H54 (cell line): ENCODE measurements at regions not wholly inside any gene's neighbourhood (a gene's known extent, or its start where the extent isn't known, plus 50 kb on each side); places are given as distances from the start of the nearest gene placed in this dataset.
A peak's percentile ranks its signal among the peaks of the same experiment; 100 is the strongest.

Experiments used
- DNase-seq: peaks from one replicate; pipeline ENCODE4 v3.0.0; 2011; ENCODE audit warnings: low spot score, mixed read lengths; ENCODE audit not compliant: insufficient read length
- FAIRE-seq: peaks from 3 replicates; lab custom pipeline; 2011; peaks lifted over from hg19 to GRCh38; lab: Jason Lieb, UNC
- POLR2A ChIP-seq: IDR thresholded peaks from 2 replicates; pipeline ENCODE4 v1.6.1; 2011; ENCODE audit warnings: low read depth, mild to moderate bottlenecking, low read length

DNA sequence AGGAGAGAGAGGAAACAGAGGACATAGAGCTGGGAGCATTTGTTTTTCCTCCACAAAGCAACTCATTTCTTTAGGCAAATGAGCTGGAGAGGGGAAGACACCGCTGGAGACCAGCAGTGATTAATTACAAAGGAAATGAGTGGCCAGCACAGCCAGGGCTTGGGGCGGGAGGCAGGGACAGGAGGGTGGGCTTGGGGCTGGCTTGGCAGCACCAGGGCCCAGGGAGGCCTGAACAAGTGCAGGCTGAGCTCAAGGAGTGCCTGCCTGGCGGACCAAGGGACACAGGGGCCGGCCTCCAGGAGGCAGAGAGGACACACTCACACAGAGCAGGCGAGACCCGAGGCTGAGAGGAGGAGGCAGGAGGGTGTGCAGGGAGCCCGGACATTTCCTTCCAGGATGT is 149.0 kb upstream of the UNC5B start:
- DNase-seq (no peak), FAIRE-seq (no peak)

DNA sequence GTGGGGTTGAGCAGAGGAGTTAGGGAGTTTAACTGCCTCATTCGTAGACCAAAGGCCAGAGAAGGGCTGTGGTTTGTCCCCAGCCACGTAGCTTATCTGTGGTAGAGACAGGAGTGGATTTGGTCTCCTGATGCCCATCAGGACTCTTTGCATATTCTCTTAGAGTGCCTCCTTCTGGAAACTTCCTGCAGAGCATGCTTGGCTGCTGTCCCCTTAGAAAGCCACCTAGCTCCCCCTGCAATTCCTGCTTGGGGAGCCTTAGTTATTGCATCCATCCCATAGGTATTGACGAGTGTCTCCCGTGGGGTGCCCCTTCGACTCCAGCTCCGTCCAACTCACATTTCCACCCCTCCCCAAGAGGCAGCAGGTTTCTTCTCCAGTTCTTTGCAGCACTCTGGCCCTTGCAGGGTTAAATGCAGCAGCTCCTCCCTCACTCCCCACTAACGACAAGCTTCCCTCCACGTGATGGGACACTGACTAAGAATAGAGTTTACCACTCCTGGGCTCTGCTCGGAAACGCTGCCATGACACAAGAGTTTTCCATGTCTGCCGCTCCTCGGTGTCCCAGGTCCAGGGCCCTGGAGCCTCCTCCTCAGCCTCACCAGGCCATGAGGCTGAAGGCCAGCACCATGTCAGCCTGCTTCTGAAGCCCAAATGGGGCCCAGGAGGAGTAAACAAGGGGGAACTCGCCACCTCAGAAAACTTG is 147.8 kb upstream of the UNC5B start:
- DNase-seq (peak; percentile 42), FAIRE-seq (no peak)
- TF ChIP-seq POLR2A, result no peak

More for the DNA sequence above, 149.0 kb upstream of the UNC5B start:
- no peak for TF ChIP-seq POLR2A

DNA sequence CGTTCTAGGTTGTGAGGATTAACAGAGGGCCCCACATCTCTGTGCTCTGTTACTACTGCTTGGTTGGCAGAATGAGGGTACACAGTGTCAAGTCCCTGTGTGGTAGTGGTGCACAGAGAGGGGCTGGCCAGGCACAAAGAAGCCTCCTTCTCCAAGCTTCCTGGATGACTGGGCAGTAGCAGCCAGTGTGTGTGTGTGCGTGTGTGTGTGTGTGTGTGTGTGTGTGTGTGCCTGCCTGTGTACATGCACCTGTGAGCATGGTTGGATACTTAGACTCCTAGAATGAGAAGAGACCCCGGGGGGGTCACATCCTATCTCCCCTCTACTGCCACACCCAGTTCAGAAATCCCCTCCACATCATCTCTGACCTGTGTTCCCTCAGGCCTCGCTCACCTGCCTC is 146.7 kb upstream of the UNC5B start:
- DNase-seq, result no peak
- FAIRE-seq, result no peak
- no peak for TF ChIP-seq POLR2A

DNA sequence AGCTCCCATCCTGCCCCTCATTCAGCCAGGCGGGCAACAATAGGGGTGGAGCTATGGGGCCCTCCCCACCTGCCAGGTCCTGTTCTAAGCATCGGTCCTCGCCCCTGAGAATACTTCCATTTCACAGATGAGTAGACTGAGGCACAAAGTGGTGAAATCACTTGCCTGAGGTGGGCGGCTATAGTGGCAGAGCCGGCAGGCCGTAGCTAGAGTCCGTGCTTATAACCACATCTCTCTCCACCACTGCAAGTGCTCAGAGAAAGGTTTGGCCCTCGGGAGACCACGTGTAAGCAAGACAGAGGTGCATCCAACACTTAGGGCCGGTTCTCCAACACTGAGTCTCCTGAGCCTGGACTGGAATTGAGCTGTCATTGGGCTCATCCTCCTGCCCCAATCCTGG is 145.8 kb upstream of the UNC5B start:
- FAIRE-seq (no peak), DNase-seq (no peak)
- TF ChIP-seq POLR2A, result no peak

GRCh38 chr10:71067098-71067740 is 145.2 kb upstream of the UNC5B start:
- FAIRE-seq (no peak), DNase-seq (no peak)
- TF ChIP-seq POLR2A, result no peak

DNA sequence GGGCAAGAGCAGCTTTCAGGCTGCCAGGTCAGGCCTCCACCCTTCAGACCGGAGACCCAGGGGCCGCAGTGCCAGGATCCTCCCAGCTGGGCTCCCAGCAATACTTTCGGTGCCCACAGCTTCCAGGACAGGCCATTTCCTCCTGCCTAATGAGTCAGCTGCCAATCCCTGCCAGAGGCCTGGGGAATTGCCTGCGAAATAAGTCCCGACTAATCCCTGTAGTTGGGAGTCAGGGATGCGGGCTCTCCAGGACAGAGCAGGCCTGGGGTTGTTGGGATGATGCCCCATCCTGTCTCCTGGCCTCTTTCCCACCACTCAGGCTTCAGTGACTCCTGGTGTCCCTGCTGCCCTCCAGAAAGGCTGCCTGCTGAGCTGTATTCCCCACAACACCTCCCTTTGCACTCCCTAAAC is 143.5 kb upstream of the UNC5B start:
- DNase-seq, result peak; percentile 86
- TF ChIP-seq POLR2A, result 0 out of 2 replicates have a peak, but pooled peaks have one; percentile 17
- FAIRE-seq, result no peak

GRCh38 chr10:71069909-71070666 is 142.3 kb upstream of the UNC5B start:
- TF ChIP-seq POLR2A, result no peak
- FAIRE-seq (no peak), DNase-seq (no peak)

- DNase-seq (no peak), FAIRE-seq (no peak)
- no peak for TF ChIP-seq POLR2A
Observed at GRCh38 chr10:71070741-71071140, 141.6 kb upstream of the UNC5B start.

GRCh38 chr10:71072131-71072822 is 140.1 kb upstream of the UNC5B start:
- FAIRE-seq, result no peak
- TF ChIP-seq POLR2A, result no peak
- DNase-seq, result no peak

- TF ChIP-seq POLR2A, result no peak
- FAIRE-seq, result no peak
- DNase-seq, result no peak
Observed at GRCh38 chr10:71072823-71073210, 139.6 kb upstream of the UNC5B start.

DNA sequence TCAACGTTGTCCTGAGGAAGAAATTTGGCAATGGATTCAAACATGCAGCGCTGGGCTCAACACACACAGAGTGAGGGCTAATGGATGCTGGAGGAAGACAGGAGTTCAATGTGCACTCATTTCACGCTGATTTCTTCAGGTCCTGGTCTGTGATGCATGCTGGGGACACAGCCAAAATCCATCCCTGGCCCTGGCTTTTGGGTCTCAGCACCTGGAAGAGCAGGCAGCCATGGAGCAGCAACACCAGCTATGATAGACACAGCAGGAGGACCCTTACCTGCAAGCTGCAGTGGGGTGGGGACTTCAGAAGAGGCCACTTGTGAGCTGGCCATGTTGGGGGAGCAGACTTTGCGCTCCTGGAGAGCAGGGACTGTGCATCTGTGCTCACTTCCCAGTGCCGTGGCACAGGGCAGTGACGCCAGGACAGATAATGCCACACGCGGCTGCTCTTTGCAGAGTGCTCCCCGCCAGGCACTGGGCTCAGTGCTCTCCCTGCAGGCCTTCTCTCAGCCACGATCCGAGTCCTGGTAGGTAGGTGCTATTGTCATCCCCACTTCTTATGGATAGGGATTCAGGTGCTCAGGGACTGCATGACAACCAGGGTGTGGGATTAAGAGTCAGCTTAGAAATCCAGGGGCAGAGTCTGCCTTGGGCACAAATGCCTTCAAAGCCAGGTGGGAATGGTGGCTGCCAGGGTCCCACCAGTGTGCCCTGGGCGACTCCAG is 138.8 kb upstream of the UNC5B start:
- no peak for TF ChIP-seq POLR2A
- FAIRE-seq, result no peak
- DNase-seq, result no peak

- no peak for TF ChIP-seq POLR2A
Observed at GRCh38 chr10:71074176-71074755, 138.1 kb upstream of the UNC5B start.

More at GRCh38 chr10:71074176-71074755, 138.1 kb upstream of the UNC5B start:
- no peak for FAIRE-seq
- DNase-seq, result no peak
